Activated CD8-positive, alpha-beta T cell treated with anti-CD3 and anti-CD28 coated beads for 36 hours (primary cell): ENCODE measurements at regions not wholly inside any gene's neighbourhood (a gene's known extent, or its start where the extent isn't known, plus 50 kb on each side); places are given as distances from the start of the nearest gene placed in this dataset.

Experiments
- ATAC-seq: fragments of 200-7000 bp; cut with Tn5 transposase; one replicate; pipeline ENCODE4 v1.10.0; 2021; ENCODE audit warnings: mild to moderate bottlenecking, moderate library complexity
- CTCF ChIA-PET: fragments of 350-600 bp; sonication (Branson Sonifier 250); formaldehyde crosslinking; loops from one replicate; lab custom pipeline; 2021; ENCODE audit warnings: antibody characterized with exemption; lab: Charles Lee
- POLR2A ChIA-PET: fragments of 350-600 bp; sonication (Branson Sonifier 250); formaldehyde crosslinking; loops from one replicate; lab custom pipeline; 2021; ENCODE audit warnings: antibody characterized with exemption; lab: Charles Lee
- DNase-seq: peaks from one replicate; pipeline ENCODE4 v3.0.0-alpha.2; 2020
- H3K27ac Mint-ChIP-seq: one replicate; pipeline ENCODE4 v1.8.0; 2021; ENCODE audit warnings: mild to moderate bottlenecking, mixed read lengths
- H3K27me3 Mint-ChIP-seq: one replicate; pipeline ENCODE4 v1.8.0; 2021; ENCODE audit warnings: mixed read lengths
- H3K36me3 Mint-ChIP-seq: one replicate; pipeline ENCODE4 v1.8.0; 2021; ENCODE audit warnings: low read depth, mixed read lengths
- H3K4me1 Mint-ChIP-seq: one replicate; pipeline ENCODE4 v1.8.0; 2021; ENCODE audit warnings: low read depth, mixed read lengths
- H3K4me3 Mint-ChIP-seq: one replicate; pipeline ENCODE4 v1.8.0; 2021; ENCODE audit warnings: mild to moderate bottlenecking, moderate library complexity, mixed read lengths
- H3K9me3 Mint-ChIP-seq: one replicate; pipeline ENCODE4 v1.8.0; 2021; ENCODE audit warnings: mixed read lengths
- intact Hi-C: fragments of 100-400 bp; cut with micrococcal nuclease; formaldehyde crosslinking; loops from one replicate; pipeline ENCODE4 v1.10.0; 2022
- TF ChIP-seq, protein P1 (sequence below): fragments of 200-600 bp; IDR thresholded peaks from one replicate; pipeline ENCODE4 v1.8.0; 2022; ENCODE audit warnings: antibody characterized with exemption, mild to moderate bottlenecking

DNA sequence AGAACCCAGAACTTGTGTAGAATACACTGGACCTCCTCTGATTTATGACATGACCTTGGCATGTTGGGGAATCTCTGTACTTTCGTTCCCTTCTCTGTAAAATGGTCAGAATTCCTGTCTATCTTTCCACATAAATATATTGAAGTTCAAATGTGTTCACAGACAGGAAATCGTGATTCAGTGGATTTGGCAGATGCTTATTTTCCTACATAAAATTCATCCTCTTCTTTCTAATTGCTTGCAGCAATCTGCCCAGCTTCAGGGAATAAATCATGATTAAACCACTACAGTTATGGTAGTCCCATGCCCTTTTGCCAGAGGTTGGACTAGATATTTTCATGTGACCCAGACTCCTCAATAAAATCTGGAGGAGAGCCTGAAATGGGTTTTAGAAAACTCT is 52.1 kb upstream of the ARL15 start:
- Mint-ChIP-seq H3K36me3 (no peaks in the 10 kb centered on the region), H3K9me3 (no peaks in the 10 kb centered on the region), H3K4me1 (no peaks in the 10 kb centered on the region), H3K4me3 (no peak overlapping the region), H3K27me3 (peaks cover 15% of the 10 kb centered on the region), H3K27ac (no peak overlapping the region)
- intact Hi-C loops: no loop called here
- TF ChIP-seq, protein P1, sequence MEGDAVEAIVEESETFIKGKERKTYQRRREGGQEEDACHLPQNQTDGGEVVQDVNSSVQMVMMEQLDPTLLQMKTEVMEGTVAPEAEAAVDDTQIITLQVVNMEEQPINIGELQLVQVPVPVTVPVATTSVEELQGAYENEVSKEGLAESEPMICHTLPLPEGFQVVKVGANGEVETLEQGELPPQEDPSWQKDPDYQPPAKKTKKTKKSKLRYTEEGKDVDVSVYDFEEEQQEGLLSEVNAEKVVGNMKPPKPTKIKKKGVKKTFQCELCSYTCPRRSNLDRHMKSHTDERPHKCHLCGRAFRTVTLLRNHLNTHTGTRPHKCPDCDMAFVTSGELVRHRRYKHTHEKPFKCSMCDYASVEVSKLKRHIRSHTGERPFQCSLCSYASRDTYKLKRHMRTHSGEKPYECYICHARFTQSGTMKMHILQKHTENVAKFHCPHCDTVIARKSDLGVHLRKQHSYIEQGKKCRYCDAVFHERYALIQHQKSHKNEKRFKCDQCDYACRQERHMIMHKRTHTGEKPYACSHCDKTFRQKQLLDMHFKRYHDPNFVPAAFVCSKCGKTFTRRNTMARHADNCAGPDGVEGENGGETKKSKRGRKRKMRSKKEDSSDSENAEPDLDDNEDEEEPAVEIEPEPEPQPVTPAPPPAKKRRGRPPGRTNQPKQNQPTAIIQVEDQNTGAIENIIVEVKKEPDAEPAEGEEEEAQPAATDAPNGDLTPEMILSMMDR: no peak
- ChIA-PET POLR2A (no interaction called here), CTCF (no interaction called here)
- DNase-seq: no peak
- no peak for ATAC-seq

DNA sequence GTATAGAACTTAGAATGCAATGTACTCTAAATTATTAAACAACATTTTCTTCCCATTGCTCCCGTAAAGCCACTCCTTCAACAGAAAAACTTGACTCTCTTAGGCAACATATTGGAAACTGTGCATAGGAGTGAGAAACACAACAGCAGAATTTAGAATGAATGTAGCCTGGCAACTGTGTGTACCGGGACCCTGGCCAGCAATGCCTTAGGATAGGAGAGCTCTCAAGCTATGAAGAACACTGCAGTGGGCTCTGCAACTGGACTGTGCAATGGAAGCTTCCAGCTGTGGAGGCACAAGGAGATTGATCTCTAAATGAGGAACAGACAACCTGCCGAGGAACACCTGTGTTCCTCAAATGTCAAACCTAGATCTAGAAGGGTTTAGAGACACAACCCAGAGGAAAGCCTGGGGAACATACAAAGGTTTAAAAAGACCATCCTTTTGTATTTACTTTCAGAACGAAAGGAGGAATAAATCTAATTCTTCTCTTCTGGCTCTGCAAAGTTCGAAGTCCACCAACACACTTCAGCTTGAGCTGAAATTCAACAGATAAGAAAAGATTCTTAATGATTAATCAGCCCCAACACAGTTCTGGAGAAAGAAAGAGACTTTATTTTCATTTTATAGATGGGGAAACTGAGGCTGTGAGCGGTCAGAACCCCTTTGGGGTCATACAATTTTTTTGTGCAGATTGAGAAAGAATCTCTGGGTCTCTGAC is 51.5 kb upstream of the ARL15 start:
- DNase-seq: no peak
- ChIA-PET POLR2A (no interaction called here), CTCF (no interaction called here)
- peaks cover 15% of the 10 kb centered on the region for H3K27me3 Mint-ChIP-seq
- no peak overlapping the region for H3K4me3 Mint-ChIP-seq
- TF ChIP-seq, protein P1: no peak
- no peaks in the 10 kb centered on the region for H3K4me1 Mint-ChIP-seq
- no peak overlapping the region for H3K27ac Mint-ChIP-seq
- no peaks in the 10 kb centered on the region for H3K9me3 Mint-ChIP-seq
- no peaks in the 10 kb centered on the region for H3K36me3 Mint-ChIP-seq
- intact Hi-C loops: no loop called here
- no peak for ATAC-seq

DNA sequence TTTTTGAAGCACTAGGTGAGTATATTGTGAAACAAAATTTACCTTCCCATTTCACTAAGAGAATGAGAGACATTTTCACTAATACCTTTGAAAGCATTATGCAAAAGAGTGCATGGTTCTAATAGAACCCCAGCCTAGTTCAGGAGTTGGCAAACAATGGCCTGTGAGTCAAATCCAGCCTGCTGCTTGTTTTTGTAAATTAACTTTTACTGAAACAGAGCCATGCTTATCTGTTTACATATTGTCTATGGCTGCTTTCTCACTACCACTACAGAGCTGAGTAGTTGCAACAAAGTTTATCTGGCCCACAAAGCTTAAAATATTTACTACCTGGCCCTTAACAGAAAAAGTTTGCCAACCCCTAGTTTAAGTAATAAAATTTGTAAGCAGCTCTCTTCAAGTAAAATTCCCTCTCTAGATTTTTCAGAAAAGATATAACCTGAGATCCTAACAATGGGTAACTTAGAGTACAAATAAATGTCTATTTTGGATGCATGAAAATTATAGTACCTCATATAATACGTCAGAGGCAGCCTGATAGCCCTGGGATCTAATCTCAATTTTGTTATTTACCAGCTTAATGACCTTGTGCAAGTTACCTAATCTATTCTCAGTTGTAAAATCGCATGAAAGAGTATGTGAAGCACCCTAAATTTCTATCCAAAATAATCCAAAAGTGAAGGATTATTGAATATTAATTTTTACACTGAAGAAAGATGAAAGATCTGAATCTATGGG is 50.7 kb upstream of the ARL15 start:
- DNase-seq: no peak
- no peaks in the 10 kb centered on the region for H3K4me1 Mint-ChIP-seq
- TF ChIP-seq, protein P1: no peak
- no peaks in the 10 kb centered on the region for H3K9me3 Mint-ChIP-seq
- POLR2A ChIA-PET: no interaction called here
- no peaks in the 10 kb centered on the region for H3K36me3 Mint-ChIP-seq
- H3K4me3 Mint-ChIP-seq: no peak overlapping the region
- H3K27ac Mint-ChIP-seq: no peak overlapping the region
- intact Hi-C loops: no loop called here
- peaks cover 15% of the 10 kb centered on the region for H3K27me3 Mint-ChIP-seq
- ATAC-seq: no peak
- CTCF ChIA-PET: interaction anchor here (1.3 kb wide), 1 partner anchor 15 kb away, joined by 3 read pairs; no protein-coding TSS in a partner anchor
